GM18858 (cell line): ENCODE measurements at regions not wholly inside any gene's neighbourhood (a gene's known extent, or its start where the extent isn't known, plus 50 kb on each side); places are given as distances from the start of the nearest gene placed in this dataset.

Experiments used
- ATAC-seq: cut with Tn5 transposase; IDR thresholded peaks from one replicate; pipeline ENCODE4 v1.9.1; 2021; ENCODE audit not compliant: unreplicated experiment

GRCh38 chr3:135728007-135728721 lies 237.4 kb upstream of the PPP2R3A start:
- no peak for ATAC-seq

DNA sequence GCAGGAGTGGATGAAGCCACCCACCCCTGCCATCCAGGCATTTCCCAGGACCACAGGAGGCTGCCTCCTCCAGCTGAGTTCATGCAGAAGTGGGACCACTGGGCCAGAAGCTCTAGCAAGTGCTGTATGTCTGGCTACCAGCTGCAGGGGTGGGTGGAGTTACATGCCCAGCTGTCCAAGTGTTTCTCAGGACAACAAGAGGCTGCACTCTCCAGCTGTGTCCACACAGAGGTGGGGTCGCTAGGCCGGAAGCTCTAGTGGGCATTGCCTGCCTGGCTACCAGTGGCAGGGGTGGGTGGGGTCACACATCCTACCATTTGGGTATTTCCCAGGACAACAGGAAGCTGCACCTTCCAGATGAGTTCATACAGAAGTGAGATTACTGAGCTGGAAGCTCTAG lies 234.0 kb upstream of the PPP2R3A start:
- ATAC-seq = no peak

DNA sequence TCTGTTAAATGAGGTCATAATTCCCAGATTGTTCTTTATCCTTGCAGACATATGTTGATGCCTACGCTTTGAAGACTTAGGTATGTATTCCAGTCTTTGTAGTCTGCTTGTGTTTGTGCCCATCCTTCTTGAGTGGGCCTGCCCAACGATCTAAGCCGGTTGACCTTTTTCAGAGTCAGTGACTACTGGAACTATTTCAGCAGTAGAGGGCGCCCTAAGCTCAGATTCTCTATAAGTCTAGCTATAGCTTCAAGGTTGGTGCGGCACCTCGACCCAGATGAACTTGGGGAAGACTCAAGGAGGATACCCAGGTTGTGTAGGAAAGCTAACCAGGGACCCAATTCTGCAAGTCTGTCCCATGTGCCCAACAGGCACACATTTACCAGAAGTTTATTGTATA lies 228.8 kb upstream of the PPP2R3A start:
- ATAC-seq = no peak

- ATAC-seq = no peak
Observed at GRCh38 chr3:135739779-135740178, 225.7 kb upstream of the PPP2R3A start.

DNA sequence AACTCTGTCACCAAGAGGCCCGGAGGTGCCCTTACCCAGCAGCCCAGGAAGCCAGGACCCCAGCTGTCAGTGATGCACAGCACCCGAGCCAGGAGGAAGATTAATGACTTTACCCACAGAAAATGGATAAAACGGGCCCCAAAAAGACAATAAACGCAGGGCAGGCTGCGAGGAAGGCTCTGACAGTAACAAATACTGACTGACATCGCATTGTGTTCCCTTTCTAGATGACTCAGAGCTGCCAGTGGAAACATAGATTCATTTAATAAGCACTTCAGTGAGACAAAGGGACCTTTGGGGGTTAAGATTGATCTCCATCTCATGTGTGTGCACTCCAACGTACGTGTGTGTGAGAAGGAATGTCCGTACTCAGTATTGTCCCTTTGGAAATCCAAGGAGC lies 225.3 kb upstream of the PPP2R3A start:
- no peak for ATAC-seq

DNA sequence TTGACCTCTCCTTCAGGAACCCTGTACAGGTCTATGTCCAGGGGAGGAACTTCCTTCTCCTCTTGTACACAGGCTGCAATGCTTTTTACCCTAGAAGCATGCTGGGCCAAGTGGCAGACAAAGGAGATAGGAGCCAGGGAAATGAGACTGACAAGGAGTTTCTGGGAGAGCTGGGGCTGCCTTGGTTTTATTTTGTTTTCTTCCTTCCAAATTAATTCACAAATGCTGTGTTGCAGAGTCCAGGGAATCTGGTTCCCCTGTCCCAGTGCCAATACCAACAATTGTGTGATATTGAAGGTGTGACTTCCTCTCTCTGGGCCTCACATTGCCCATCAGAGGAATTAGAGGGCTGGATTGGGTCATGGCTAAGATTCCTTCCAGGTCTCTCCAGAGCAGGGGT lies 224.8 kb upstream of the PPP2R3A start:
- no peak for ATAC-seq

- no peak for ATAC-seq
Observed at GRCh38 chr3:135751991-135752390, 213.5 kb upstream of the PPP2R3A start.

DNA sequence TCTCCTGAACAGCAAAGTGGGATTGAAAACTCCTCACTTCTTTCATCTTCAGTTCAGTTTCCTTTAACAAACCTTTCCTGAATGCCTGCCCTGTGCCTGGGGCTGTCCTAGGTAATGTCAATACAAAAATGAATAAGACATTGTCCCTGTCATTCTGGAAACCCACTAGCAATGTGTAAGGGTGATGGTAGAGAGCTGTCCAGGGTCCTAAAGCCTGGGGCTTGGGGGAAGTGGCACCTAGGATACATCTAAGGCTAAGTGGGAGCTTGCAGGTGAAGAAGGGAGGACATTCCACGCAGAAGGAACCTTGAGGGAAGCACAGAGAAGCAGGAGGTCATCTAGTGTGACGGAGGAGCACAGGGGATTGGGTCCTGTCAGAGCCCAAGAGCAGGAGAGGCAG lies 212.7 kb upstream of the PPP2R3A start:
- ATAC-seq = no peak

- ATAC-seq = no peak
Observed at GRCh38 chr3:135753506-135753905, 212.0 kb upstream of the PPP2R3A start.

DNA sequence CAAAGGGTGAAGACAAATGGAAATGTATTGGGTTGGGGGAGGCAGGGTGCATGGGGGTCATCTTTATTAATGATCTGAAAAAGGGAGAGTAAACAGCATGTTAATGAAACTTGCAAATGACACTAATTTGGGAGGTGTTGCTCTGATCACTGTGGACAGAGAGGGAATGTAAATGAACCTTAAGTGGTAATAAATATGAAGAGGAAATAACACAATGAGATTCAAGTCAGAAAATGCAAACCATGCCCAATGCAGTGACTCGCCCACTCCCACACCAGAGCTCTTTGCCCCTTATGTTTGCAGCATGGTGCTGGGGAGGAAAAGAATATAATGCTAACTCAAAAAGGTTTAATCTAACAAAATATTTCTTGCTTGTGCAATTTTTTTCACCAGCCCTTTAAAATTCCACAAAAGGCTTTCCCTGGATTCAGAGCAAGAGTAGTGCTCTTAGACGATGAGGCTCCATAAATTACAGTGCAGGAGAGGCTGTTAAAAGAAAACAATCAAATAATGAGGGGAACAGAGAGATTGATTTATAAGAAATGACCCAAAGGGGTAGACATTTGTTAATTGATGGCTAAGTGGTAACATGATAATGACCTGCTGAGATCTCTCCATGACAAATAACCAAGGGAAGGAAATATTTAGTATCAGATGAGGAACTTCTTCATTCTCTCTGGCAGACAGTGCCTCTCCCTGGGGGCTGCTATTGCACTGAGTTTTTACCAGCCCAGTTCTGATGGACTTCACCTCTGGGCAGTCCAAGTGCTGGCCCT lies 210.0 kb upstream of the PPP2R3A start:
- no peak for ATAC-seq

GRCh38 chr3:135756106-135756668 lies 209.3 kb upstream of the PPP2R3A start:
- ATAC-seq = no peak

- no peak for ATAC-seq
Observed at GRCh38 chr3:135757421-135757820, 208.1 kb upstream of the PPP2R3A start.

DNA sequence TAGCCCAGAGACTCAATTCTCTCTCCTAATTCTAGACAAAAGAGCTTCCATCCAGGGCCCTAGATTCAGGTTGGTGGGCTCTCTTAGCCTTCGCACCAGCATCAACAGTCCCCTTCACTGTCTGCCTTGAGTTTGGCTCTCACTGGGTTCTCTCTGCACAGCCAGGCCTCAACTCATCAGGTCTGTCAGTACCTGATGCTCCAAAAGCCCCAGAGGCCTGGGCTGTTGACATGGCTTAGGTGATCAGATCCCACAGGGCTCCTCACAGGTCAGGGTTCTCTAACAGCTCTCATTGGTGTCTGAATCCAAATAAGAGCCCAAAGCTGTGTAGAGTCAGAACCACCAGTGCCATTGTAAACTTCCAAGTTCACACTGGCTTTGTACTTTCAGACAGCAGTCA lies 206.6 kb upstream of the PPP2R3A start:
- ATAC-seq = no peak

DNA sequence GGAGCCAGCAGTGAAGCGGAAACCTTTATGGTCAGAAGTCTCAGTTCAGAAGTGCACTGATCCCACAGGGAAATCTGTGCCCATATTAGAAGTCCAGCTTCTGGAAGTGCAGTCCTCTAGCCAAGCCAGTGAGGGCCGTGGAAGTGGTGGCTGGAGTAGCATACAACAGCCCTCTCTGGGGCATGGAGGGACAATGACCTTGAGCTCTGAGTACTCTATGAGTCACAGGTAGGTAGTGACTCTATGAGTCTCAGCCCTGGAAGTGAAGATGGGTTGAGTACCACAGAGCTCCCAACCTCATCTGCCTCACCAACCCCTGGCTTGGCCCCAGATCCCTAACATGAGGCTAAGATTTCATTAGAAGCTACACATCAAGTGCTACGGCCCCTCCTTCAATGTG lies 205.9 kb upstream of the PPP2R3A start:
- ATAC-seq = no peak

- no peak for ATAC-seq
Observed at GRCh38 chr3:135760581-135760980, 204.9 kb upstream of the PPP2R3A start.

DNA sequence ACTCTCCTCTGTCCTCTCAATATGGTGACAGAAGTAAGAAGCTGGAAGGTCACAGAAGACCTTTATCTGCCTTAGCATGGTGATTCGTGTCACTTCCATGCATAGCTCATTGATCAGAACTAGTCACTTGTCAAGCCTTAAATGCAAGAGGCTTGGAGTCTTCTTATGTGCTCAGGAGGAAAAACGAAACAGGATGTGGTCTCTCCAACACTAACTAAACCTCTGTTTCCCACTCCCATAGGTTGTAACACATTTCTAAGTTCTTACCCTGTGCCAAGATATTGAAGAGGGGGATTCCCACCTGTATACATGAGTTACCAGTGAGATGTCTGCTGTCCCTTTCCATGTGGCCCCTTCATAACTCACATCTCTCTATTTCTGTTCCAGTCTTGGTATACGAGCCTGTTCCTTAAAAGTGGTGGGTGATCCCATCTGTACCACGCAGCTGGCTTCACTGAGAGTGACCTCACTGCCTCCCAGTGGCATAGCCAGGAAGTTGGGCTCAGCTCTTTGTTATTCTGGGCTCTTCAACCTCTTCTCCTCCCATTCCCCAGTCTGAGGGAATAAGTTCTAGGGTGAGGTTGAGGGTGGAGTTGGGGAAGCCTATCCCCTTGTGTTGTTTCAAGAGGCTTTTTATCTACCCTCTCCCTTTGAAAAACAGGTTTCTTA lies 203.2 kb upstream of the PPP2R3A start:
- no peak for ATAC-seq

GRCh38 chr3:135766115-135766514 lies 199.4 kb upstream of the PPP2R3A start:
- no peak for ATAC-seq

DNA sequence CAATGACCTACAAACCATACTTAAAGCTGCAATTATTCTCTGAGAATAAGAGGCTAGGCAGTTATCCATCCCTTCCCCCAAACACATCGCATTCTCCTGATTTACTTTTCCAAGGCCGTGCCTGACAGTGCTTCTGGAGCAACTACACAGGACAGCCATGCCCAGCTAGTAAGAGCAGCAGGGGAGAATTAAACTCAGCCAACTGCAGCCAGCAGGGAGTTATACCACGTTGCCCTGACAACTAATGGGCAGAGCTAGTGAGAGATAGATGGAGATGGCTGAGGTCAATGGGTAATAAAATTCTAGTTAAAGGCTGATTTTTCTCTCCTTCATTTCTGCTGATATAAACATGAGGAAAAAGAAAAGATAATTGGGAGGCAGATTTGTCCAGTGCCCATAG lies 193.8 kb upstream of the PPP2R3A start:
- ATAC-seq = no peak

DNA sequence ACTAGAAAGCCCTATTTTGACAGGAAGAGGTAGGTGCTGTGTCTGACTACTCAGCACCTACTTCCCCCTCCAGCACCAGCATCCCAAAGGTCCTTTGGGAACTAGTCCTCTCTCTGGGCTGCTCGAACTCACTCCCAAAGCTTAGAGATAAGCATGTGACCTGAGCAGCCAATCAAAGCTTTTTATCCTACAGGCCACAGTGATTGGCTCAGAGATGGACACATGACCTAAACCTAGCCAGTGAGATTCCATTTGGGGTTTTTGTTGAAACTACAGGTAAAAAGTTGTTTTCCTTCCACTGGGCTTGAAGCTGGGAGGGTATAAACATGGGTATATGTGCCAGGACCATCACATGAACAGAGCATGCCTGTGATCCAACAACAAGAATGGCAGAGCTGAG lies 186.5 kb upstream of the PPP2R3A start:
- no peak for ATAC-seq

DNA sequence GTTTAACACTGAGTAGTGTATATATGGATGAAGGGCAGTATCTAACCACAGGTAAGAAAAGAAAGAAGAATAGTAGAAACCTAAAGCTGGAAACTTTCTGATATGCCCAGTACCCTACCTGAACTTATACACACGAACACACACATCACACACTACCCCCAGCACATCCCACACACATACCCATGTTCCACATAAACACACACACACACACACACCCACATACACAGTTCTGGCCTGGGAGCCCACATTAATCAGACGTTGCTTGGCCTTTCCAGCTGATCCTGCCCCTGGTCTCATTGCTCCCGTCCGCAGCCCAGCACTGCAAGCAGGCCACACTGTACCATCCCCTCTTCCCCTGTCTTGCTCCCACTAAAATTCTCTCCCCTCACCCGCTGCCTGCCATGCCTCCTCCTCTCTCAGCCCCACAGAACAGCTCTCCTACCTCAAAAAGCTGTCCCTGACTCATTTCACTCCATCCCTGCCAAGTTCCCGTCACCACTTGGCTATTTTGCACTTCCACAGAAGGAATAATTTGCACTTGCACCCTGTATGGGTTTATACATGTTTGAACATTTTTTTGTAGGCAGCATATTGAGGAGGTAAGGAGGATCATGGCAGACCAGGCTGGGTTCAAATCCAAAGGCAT lies 185.8 kb upstream of the PPP2R3A start:
- no peak for ATAC-seq
